ENCODE measurements at regions not wholly inside any gene's neighbourhood (a gene's known extent, or its start where the extent isn't known, plus 50 kb on each side); places are given as distances from the start of the nearest gene placed in this dataset.
"Not testable (repeated sequence)": the region's sequence is repeated elsewhere in the genome, so short reads cannot be mapped to it uniquely, and the experiment has no call there.

DNA sequence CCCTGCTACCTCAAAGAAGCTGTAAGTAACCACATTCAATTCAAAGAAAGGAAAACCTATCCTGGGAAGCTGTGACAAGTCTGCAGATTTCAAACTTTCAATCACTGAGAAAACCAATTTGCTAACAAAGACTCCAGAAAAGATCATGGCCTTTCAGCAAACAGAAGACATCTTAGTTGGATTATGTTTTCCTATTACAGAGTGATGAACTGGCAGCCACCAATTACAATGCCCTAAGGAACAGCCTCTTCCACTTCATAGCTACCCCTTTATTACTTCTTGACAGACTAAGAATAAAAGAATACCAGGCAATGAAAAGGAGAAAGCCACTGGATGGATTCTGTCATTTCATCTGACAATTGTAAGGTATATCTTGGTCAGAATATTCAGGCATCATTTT is 128.2 kb upstream of the RASEF start:
- no peak overlapping the region for H3K27ac ChIP-seq

DNA sequence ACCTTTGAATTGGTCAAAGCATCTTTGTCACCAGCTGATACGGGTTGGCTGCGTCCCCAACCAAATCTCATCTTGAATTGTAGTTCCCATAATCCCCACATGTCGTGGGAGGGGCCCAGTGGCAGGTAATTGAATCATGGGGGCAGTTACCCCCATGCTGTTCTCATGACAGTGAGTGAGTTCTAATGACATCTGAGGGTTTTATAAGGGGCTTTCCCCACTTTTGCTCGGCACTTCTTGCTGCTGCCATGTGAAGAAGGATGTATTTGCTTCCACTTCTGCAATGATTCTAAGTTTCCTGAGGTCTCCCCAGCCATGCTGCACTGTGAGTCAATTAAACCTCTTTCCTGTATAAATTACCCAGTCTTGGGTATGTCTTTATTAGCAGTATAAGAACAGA is 126.1 kb upstream of the RASEF start:
- not testable (repeated sequence) for H3K4me3 ChIP-seq, H3K27ac ChIP-seq

More for the DNA sequence above, 128.2 kb upstream of the RASEF start:
- H3K4me3 ChIP-seq, result no peak overlapping the region

DNA sequence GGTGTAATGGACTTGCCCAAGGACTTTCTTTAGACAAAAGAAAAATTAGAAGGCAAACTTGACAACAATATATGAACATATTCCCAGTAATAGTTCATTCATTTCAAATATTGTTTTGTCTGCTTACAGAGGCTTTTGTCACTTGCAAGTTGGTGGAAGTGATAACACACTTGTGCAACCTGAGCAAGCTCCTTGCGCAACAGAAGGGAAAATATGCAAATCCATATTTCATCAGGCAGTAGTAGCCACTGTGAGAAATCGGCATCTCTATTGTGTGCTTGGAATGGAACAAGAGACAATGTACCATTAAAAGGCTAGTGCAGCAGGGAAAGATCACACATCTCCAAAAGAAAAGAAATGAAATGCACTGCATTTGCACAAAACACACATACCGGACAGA is 125.3 kb upstream of the RASEF start:
- Histone ChIP-seq H3K27ac (no peak overlapping the region), H3K4me3 (no peak overlapping the region)

DNA sequence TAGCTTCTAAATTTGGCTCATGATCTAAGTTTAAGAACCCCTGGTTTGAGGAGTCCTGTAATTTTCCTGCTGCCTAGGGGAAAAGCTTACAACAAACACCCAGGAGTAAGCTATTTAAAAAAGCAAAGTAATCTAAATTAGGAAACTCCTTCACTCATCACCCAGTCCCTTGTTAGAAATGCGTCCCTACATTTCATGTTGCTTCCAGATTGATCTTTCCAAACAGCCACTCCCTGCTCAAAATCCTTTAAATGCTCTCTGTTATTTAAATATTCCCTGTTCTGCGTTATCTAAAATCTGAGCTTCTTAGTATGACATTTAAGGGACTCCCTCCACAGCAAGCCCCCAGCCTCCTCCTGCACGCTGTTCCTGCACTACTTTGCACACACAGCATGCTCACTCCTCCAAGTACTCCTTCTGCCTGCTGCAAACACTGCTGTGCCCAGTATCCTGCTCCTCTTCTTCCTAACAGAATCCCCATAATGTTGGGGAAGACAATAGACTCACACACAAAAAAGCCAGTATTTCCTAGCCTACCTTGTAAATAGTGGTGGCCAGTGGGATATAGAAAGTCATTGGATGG is 123.3 kb upstream of the RASEF start:
- H3K27ac ChIP-seq, result no peak overlapping the region
- no peak overlapping the region for H3K4me3 ChIP-seq

DNA sequence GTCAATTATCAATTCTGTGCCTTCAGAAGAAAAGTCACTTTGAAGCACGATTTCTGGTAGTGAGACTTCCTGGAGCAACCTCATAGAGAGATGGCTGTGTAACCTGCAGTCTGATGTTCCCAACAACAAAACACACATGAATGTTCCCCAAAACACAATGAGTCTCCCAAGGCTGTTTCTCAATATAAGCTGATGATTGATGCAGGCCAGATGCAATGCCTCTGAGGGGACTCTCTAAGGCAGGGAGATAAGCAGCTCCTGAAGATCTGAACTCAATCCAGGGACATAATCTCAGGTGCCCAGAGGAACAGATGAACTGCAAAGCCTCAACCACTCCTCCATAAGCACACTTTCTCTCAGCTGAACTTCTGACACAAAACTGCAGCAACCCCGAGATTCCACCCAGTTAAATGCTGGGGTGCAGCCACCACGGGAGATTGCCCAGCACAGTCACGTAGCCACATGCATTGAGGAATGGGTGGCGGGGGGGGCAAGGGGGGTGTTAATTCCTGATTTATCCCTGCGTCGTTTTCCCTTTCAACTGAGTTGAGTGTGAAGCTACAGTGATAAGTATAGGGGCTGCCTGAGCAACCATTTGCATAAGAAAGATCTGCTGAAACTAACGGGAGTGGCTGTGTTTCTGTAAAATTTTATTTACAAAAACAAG is 122.7 kb upstream of the RASEF start:
- no peak overlapping the region for H3K4me3 ChIP-seq
- no peak overlapping the region for H3K27ac ChIP-seq

DNA sequence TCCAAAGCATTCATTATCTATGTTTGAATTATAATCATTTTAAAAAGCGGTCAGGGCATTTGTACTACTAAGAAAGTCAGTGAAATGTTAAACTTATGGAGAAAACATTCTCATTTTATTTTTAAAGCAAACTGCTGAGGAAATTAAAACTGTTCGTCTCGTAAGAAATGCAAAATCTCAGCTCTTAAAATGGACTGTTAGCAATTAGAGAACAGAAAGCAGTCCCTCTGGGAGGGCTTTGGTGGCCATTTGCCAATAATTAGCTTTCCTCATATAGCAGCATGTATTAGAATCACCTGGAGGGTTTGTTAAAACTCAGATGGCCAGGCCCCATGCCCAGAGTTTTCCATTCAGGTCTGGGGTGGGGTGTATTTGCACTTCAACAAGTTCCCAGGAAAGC is 120.7 kb upstream of the RASEF start:
- no peak overlapping the region for H3K4me3 ChIP-seq
- no peak overlapping the region for H3K27ac ChIP-seq

DNA sequence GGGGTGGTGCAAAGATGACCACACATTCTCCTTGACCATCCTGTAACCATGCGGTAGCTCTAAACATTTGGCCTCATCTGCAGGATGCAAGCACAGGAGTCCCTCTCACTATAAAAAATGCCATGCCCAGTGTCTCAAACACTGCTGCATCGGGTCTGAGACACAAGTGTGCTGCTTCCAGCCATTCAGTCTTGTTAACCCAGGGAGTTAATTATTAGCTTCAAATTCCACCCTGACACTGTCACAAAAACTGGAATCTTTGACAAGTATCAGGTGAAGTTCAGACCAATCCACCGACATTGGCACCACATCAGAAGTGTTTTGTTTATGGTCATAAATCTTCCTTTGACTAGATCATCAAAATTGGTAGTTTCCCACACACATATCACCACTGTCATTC is 119.1 kb upstream of the RASEF start:
- Histone ChIP-seq H3K27ac (no peak overlapping the region), H3K4me3 (no peak overlapping the region)

DNA sequence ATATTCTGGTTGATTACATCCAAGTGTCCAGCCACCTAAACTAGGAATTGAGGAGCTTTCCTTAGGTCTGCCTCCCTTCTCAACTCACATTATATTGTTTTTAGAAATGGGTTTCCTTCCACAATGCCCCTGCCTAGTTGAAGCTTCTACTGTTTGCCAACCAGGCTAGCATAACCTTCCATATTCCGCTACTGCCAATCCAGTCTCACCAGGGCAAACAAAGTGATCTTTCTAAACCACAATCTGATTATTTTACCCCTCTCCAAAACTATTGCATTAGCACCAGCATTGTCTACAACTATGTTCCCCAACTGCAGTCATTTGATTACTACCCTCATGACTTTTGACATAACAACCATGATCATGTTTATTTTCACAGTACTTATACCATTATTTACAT is 115.8 kb upstream of the RASEF start:
- no peak overlapping the region for H3K27ac ChIP-seq
- no peak overlapping the region for H3K4me3 ChIP-seq

DNA sequence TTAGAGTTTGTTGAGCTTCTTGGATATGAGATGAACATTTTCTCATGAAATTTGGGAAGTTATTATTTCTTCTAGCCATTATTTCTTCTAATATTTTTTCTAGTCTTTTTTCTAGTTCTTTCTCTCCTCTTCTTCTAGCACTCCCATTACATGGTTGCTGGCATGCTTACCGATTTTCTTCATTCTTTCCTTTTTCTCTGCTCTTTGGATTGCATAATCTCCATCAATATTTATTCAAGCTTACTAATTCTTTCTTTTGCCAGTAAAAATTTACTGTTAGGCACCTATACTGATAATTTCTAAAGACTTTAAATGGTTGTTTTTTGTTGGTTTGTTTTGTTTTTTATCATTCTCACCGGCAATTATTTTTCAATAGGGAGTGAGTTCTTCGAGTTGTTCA is 114.8 kb upstream of the RASEF start:
- Histone ChIP-seq H3K27ac (no peak overlapping the region), H3K4me3 (no peak overlapping the region)

DNA sequence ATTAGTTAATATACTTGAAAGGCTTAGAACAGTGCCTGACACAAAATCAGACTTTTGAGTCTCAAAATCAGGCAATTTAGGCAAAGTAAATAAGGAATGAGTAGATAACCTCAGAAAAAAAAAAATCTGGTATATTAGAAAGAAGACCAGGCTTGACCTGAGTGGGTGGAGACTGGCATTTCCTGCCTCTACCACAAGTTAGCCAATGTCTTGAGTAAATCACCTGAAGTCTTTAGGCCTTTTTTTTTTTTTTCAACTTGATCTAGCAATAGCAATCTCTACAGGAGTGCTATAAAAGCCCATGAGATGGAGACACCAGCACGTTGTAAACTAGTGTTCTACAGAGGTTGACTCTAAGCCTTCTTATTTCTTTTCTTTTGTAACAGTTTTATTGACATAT is 104.2 kb upstream of the RASEF start:
- Histone ChIP-seq H3K27ac (no peak overlapping the region), H3K4me3 (no peak overlapping the region)

DNA sequence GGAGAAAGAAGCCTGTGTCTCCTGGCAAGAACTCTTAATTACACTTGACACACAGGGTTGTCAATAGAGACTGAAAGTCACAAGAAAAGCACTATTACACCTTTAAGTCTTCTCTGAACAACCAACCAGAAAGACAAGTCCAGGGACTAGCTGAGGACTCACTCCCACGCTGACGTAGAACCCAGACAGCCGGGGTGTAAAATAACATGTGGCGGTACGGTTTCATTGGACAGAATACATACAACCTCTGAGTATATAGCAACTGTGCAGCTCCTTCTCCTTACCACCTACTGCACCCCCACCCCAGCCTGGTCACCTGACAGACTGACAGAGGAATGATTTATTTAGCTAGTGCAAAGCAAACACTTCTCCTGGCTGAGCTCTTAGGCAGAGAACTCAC is 103.4 kb upstream of the RASEF start:
- Histone ChIP-seq H3K4me3 (no peak overlapping the region), H3K27ac (no peak overlapping the region)

DNA sequence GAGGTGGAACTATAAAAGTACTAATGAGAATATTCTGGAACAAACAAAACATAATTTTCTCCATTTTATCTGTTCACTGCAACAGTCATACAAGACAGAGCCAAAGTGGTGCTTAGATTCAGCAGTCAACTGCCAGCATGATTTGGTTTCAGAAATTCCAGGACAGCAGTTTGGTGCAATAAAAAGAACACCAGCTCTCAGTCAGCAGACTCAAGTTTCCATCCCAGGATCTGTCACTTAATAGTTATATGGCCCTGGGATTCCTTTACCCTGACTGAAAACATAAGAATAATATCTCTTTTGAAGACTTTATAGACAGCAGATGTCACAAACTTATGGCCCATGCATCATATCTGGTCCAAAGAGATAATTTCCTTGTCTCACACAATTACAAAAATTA is 92.8 kb upstream of the RASEF start:
- no peak overlapping the region for H3K4me3 ChIP-seq
- H3K27ac ChIP-seq, result peak overlapping the region in 1 of 21 experiments; percentile 55

DNA sequence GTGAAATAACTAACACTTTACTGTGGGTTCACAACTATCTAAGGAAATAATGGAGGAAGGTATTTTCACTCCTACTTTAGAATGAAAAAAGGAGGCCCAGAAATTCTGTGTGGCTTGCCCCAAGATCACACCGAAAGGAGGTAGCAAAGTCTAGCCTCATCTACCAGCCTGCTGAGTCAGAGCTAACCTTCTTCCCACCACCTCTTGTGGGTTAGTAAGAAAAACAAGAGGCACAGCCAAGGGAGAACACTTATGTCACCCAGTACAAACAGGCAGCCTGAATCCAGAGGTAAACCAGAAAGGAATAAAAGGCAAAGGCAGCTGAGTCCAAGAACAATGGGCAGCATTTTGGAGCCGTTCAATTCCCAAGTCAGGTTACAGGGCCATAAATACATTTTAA is 91.9 kb upstream of the RASEF start:
- H3K27ac ChIP-seq, result peak overlapping the region in 1 of 21 experiments; percentile 55
- H3K4me3 ChIP-seq, result no peak overlapping the region

DNA sequence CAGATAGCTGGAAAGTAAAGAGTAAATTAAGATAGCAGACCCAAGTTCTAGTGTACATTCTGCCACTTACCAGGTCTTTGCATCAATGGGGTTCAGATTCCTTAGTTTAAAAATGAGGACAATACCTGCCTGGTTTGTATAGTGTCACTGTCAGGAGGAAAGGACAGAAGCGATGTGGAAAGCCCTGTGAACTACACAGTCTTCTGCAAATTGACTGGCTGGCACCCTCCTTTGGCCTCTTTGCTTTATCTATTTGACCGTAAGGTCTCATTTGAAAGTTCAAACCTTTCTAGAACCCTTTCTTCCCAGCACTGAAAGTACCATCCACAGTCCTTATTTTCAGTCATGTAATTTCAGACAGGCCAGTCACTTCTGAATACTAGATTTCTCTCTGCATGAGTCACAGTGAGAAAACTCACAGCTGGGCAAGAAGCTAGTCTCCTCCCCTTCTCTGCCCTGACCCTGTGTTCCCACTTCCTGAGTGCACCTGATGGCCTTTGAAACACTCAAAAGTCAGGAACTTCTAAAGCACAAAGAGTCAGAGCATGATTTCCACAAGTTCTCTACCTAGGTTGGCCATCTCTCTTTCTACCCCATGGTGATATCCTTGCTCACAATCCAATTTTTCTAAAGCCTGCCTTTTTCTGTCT is 91.3 kb upstream of the RASEF start:
- peak overlapping the region in 1 of 21 experiments; percentile 55 for H3K27ac ChIP-seq
- no peak overlapping the region for H3K4me3 ChIP-seq

DNA sequence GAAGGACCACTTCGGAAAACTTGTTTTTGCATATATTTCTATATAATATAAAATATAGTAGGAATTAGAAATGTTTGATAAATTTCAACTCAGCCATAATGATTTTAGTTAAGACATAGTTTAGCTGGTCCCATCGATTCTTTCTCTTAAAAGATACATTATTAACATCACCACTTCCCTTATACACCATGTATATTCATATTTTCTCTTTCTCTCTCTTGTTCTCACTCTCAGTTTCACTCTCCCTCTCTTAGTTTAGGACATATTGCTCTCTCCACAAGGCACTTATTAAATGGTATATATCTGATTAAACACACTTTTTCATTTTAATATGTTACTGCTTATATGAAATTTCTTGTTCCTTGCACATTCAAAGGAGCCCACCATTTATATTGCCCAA is 90.1 kb upstream of the RASEF start:
- Histone ChIP-seq H3K27ac (no peak overlapping the region), H3K4me3 (no peak overlapping the region)

DNA sequence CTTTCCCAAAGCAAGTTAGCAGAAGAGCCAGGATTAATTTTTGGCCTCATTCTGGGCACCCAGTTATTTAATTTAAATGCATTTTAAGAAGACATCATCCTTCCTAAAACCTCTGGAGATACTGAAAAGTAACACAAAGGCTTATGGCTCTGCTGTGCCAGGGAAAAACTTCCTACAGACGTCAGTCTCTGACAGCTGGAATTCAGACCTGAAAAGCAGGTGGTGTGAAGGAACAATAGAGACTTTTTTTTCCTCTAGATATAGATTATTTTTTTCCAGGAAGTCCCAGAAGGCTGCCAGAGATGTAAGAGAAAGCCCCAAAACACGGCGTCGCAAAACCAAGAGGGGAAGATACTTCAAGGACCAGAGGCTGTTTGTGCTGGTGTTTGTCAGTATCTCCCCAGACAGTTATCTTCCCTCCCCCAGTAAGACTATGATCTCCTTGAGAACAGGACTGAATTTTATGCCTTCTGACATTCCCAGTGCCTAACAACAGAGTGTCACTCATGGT is 88.7 kb upstream of the RASEF start:
- no peak overlapping the region for H3K27ac ChIP-seq
- no peak overlapping the region for H3K4me3 ChIP-seq

DNA sequence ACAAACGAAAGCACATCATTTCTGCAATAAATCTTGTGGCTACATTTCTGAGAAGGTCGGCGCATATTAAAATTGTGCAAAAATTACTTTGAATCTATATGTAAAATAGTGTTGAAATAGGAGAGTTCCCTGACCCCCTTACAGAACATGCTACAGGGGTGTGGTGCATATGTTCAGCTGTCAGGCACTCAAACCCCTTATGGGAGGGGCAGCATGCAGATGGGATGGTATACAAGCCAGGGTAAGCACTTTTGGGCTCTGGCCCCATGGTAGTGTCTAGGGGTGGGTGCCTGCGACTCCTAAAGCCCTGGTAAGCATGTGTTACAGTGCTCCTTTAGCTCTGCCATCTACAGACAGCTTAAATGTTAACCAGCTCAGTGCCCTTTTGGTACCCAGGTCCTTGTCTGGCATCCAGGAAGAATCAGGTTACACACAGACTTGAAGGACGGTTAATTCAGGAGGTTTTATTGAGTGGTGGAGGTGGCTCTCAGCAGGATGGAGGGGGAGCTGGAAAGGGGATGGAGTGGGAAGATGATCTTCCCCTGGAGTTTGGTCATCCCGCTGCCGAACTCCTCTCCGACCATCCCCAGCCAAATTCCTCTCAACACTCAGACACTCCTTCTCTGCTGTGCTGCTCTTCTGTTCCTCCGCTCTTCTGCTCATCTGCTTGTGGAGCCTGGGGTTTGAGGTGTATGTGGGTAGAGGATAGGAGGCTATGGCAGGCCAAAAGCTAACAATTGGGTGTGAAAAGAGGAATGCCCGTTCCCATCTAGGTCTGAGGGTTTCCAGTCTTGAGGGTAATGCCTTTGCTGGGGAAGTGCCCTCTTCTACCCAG is 84.6 kb upstream of the RASEF start:
- no peak overlapping the region for H3K4me3 ChIP-seq
- no peak overlapping the region for H3K27ac ChIP-seq

DNA sequence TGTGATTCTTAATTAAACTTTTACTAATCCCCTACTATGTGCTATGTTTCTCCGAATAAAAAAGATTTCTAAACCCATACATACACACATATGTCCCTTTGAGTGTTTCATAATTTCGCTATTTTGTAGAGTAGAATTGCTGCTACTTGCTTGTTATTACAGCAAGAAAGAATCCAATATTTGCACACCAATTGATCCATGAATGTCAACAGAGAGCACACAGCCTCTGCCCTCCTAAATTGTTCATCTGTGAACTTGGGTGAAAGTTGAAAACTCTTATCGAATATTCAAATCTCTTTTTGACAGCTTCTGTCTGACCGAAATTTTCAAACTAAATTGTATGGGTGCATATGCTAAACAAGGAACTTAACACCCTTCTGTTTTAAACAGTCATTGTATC is 83.4 kb upstream of the RASEF start:
- no peak overlapping the region for H3K27ac ChIP-seq

DNA sequence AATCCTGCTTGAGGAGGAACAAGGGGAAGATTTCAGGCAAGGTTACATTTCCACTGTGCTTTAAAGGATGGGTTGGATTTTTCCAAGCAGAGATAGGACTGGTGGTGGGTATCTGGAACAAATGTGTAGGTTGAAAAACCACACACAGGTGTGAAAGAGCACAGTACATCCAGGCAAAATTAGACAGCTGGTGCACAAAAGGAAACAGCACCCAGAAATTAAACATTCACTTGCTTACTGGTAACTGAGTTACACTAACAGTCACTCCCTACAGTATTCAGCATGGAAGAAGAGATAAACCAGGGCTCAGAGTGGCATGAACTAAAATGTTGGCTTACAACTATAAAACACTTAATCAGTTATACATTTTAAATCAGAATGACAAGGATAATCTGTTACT is 81.5 kb upstream of the RASEF start:
- Histone ChIP-seq H3K27ac (no peak overlapping the region), H3K4me3 (no peak overlapping the region)

More for the DNA sequence above, 83.4 kb upstream of the RASEF start:
- no peak overlapping the region for H3K4me3 ChIP-seq

DNA sequence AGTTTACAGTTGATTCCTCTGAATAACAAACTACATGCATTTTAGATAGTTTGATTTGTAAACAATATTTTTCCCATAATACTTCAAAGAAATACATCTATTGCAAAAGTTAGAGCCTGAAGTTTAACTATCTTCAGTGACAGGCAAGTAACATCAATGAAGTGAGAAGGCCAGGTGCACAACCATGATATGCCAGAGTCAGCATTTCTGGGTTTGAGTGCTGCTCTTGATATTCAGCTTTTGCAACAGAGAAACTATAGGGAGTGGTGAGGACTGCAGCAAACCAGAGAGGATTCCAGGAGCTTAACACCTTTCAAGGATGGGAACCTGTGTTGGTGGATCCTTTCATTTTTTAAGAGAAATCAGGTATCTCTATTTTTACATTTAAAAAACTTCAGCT is 79.4 kb upstream of the RASEF start:
- Histone ChIP-seq H3K4me3 (no peak overlapping the region), H3K27ac (no peak overlapping the region)
